ENCODE measurements at regions not wholly inside any gene's neighbourhood (a gene's known extent, or its start where the extent isn't known, plus 50 kb on each side); places are given as distances from the start of the nearest gene placed in this dataset.

- Mint-ChIP-seq H3K9me3 (no peaks in the 10 kb centered on the region; a peak in 1 of 5 replicates), H3K27me3 (ENCODE audit: low read depth) (peaks cover 1% of the 10 kb centered on the region), H3K36me3 (ENCODE audit: insufficient read depth in 1 of 3, low read depth in 3 of 3) (no peaks in the 10 kb centered on the region), H3K4me1 (peaks cover 5 to 8% of the 10 kb centered on the region in 2 experiments), H3K27ac (no peak overlapping the region), H3K4me3 (no peak overlapping the region)
- no CpG with 5 or more reads among the region's 6 CpGs for WGBS (ENCODE audit: extremely low coverage, insufficient read length, low lambda C conversion rate)
- no peaks in the 10 kb centered on the region for H3K27me3 ChIP-seq (ENCODE audit: insufficient read depth, low read length)
- H3K79me1 ChIP-seq (ENCODE audit: insufficient read depth, low read depth, low read length, poor library complexity, severe bottlenecking) = no peaks in the 10 kb centered on the region
- H2AFZ ChIP-seq (ENCODE audit: low read length) = no peak overlapping the region
- H3K4ac ChIP-seq (ENCODE audit: low read depth, low read length) = no peak overlapping the region
- no peak for TF ChIP-seq CTCF (conservative IDR thresholded peaks at IDR 0.05)
- no peak overlapping the region for H3K9ac ChIP-seq (ENCODE audit: extremely low read depth, insufficient read length, low read length)
- no peak overlapping the region for H4K91ac ChIP-seq (ENCODE audit: insufficient read length, low read depth, low read length)
- no peak overlapping the region for H2BK5ac ChIP-seq (ENCODE audit: insufficient read length, low read length)
- H4K5ac ChIP-seq (ENCODE audit: insufficient read length, low read depth, low read length) = no peak overlapping the region
- H3K4me2 ChIP-seq (ENCODE audit: insufficient read depth, insufficient read length, low read length) = no peak overlapping the region
- no peaks in the 10 kb centered on the region for H3K23me2 ChIP-seq (ENCODE audit: insufficient read length, low read depth, low read length, poor library complexity, severe bottlenecking)
- no peak overlapping the region for H2BK15ac ChIP-seq (ENCODE audit: low read depth, low read length)
- no peak overlapping the region for H3T11ph ChIP-seq (ENCODE audit: low read length)
- no peaks in the 10 kb centered on the region for H3K79me2 ChIP-seq (ENCODE audit: insufficient read depth, low read length)
- no peak overlapping the region for H3K56ac ChIP-seq (ENCODE audit: insufficient read length, low read depth, low read length)
- H3K4me1 ChIP-seq (ENCODE audit: insufficient read depth, low read length) = no peaks in the 10 kb centered on the region
- H4K20me1 ChIP-seq (ENCODE audit: control insufficient read depth, insufficient read depth, insufficient read length) = no peaks in the 10 kb centered on the region
- H2BK120ac ChIP-seq (ENCODE audit: low read depth, low read length, poor library complexity, severe bottlenecking) = no peak overlapping the region
- H2BK20ac ChIP-seq (ENCODE audit: low read depth, low read length, poor library complexity, severe bottlenecking) = no peak overlapping the region
- H3K14ac ChIP-seq (ENCODE audit: insufficient read depth, low read length) = no peak overlapping the region
- DNase-seq = no peak
- H3K27ac ChIP-seq (ENCODE audit: insufficient read length, low read depth, low read length) = no peak overlapping the region
- H2AK5ac ChIP-seq (ENCODE audit: insufficient read length, low read length) = no peak overlapping the region
- H2BK12ac ChIP-seq (ENCODE audit: insufficient read length, low read depth, low read length) = no peak overlapping the region
- H4K8ac ChIP-seq (replicated peaks; ENCODE audit: insufficient read length, low read depth, low read length) = no peak overlapping the region
- H3K18ac ChIP-seq (ENCODE audit: insufficient read length, low read depth, low read length) = no peak overlapping the region
- no peaks in the 10 kb centered on the region for H3K9me3 ChIP-seq (ENCODE audit: control insufficient read depth, low read depth, low read length)
- no peak overlapping the region for H3K23ac ChIP-seq (ENCODE audit: insufficient read length, low read depth, low read length)
Measured at GRCh38 chr12:127780881-127781280, 486.1 kb upstream of the TMEM132C start.

Data from H9 (cell line).